Keratinocyte (primary cell): ENCODE measurements at regions not wholly inside any gene's neighbourhood (a gene's known extent, or its start where the extent isn't known, plus 50 kb on each side); places are given as distances from the start of the nearest gene placed in this dataset.

Source experiments
- DNase-seq: peaks from one replicate; pipeline ENCODE4 v3.0.0-alpha.2; 2011; ENCODE audit warnings: low read depth, missing footprints, low spot score
- FAIRE-seq: peaks from 2 replicates; lab custom pipeline; 2011; peaks lifted over from hg19 to GRCh38; lab: Jason Lieb, UNC
- H2AFZ ChIP-seq: 2 replicates; pipeline ENCODE4 v1.6.0; 2012; ENCODE audit warnings: low read length, control low read depth, inconsistent platforms; ENCODE audit not compliant: control insufficient read depth
- H3K27ac ChIP-seq: 2 replicates; pipeline ENCODE4 v1.5.1; 2011; ENCODE audit warnings: low read length; ENCODE audit not compliant: control insufficient read depth, insufficient read depth
- H3K27me3 ChIP-seq: 3 replicates; pipeline ENCODE4 v1.6.0; 2011; ENCODE audit warnings: low read length; ENCODE audit not compliant: control insufficient read depth, insufficient read depth; ENCODE audit errors: extremely low read depth
- H3K36me3 ChIP-seq, 2 experiments: 2 replicates in 1 of 2; 3 replicates in 1 of 2; pipeline ENCODE4 v1.5.1; 2011; ENCODE audit warnings: low read length in 2 of 2, mild to moderate bottlenecking in 1 of 2; ENCODE audit not compliant: control insufficient read depth in 2 of 2, insufficient read depth in 2 of 2; ENCODE audit errors: extremely low read depth in 1 of 2
- H3K4me1 ChIP-seq: 3 replicates; pipeline ENCODE4 v1.5.1; 2011; ENCODE audit warnings: low read length; ENCODE audit not compliant: control insufficient read depth, insufficient read depth; ENCODE audit errors: extremely low read depth
- H3K4me2 ChIP-seq: 3 replicates; pipeline ENCODE4 v1.6.0; 2011; ENCODE audit warnings: low read depth, low read length; ENCODE audit not compliant: control insufficient read depth, insufficient read depth; ENCODE audit errors: extremely low read depth
- H3K4me3 ChIP-seq, 3 experiments: fragments of 200-600 bp in 1 of 3; sonication (generic) in 1 of 3; 2 replicates in 2 of 3; 3 replicates in 1 of 3; pipeline ENCODE4 v1.5.1; 2011 to 2016; ENCODE audit warnings: low read length in 3 of 3, mild to moderate bottlenecking in 3 of 3, control low read depth in 2 of 3, inconsistent platforms in 1 of 3, low read depth in 1 of 3, mixed read lengths in 1 of 3, mixed run types in 1 of 3, moderate library complexity in 1 of 3; ENCODE audit not compliant: control insufficient read depth in 2 of 3, insufficient read depth in 2 of 3; ENCODE audit errors: extremely low read depth in 1 of 3
- H3K79me2 ChIP-seq: 2 replicates; pipeline ENCODE4 v1.6.0; 2012; ENCODE audit warnings: low read length; ENCODE audit not compliant: control insufficient read depth, insufficient read depth
- H3K9ac ChIP-seq: 3 replicates; pipeline ENCODE4 v1.6.0; 2011; ENCODE audit warnings: low read length; ENCODE audit not compliant: control insufficient read depth, insufficient read depth; ENCODE audit errors: extremely low read depth
- H3K9me1 ChIP-seq: 3 replicates; pipeline ENCODE4 v1.6.0; 2011; ENCODE audit warnings: low read length; ENCODE audit not compliant: control insufficient read depth, insufficient read depth; ENCODE audit errors: extremely low read depth
- H3K9me3 ChIP-seq: 2 replicates; pipeline ENCODE4 v1.5.1; 2012; ENCODE audit warnings: low read depth, low read length; ENCODE audit not compliant: control insufficient read depth
- H4K20me1 ChIP-seq: 3 replicates; pipeline ENCODE4 v1.6.0; 2011; ENCODE audit warnings: low read length; ENCODE audit not compliant: control insufficient read depth, insufficient read depth; ENCODE audit errors: extremely low read depth
- CTCF ChIP-seq, 3 experiments: IDR thresholded peaks in 1 of 3; conservative IDR thresholded peaks in 1 of 3; optimal IDR thresholded peaks in 1 of 3; 2 replicates in 2 of 3; 3 replicates in 1 of 3; pipeline versions ENCODE3 to v1.5.1; 2011; ENCODE audit warnings: low read length in 3 of 3, mild to moderate bottlenecking in 3 of 3, moderate library complexity in 2 of 3, control low read depth in 1 of 3, inconsistent platforms in 1 of 3; ENCODE audit not compliant: insufficient read depth in 2 of 3; ENCODE audit errors: extremely low read depth in 1 of 3
- EZH2 ChIP-seq: IDR thresholded peaks from one replicate; pipeline ENCODE4 v1.6.1; 2012; ENCODE audit warnings: inconsistent platforms, mild to moderate bottlenecking, low read length, moderate library complexity
- dilution Hi-C: fragments of 300-500 bp; cut with MboI; formaldehyde crosslinking; loops from one replicate; pipeline ENCODE4 v1.7.0; 2020; ENCODE audit warnings: low sequenced_read_pairs; ENCODE audit not compliant: extremely low pct_ligation_motif_present

GRCh38 chr12:41700940-41701339 lies 443.7 kb downstream of the GXYLT1 start:
- FAIRE-seq (no peak), DNase-seq (no peak)
- Histone ChIP-seq H3K4me3 (no peak overlapping the region), H3K36me3 (no peaks in the 10 kb centered on the region), H2AFZ (no peak overlapping the region), H3K4me1 (no peaks in the 10 kb centered on the region), H4K20me1 (no peaks in the 10 kb centered on the region), H3K9me3 (no peaks in the 10 kb centered on the region), H3K9ac (no peak overlapping the region), H3K79me2 (no peaks in the 10 kb centered on the region), H3K4me2 (no peak overlapping the region), H3K27ac (no peak overlapping the region), H3K27me3 (no peaks in the 10 kb centered on the region), H3K9me1 (no peaks in the 10 kb centered on the region)
- TF ChIP-seq EZH2 (no peak), CTCF (optimal IDR thresholded peaks at IDR 0.05 in 1 of 3, IDR thresholded peaks at IDR 0.05 in 1 of 3, conservative IDR thresholded peaks at IDR 0.05 in 1 of 3; ENCODE audit: extremely low read depth in 1 of 3, insufficient read depth in 2 of 3, low read length in 3 of 3) (no peak)
- dilution Hi-C loops, result no loop called here

- no peak overlapping the region for H2AFZ ChIP-seq
- no peaks in the 10 kb centered on the region for H3K9me3 ChIP-seq
- DNase-seq, result no peak
- no peak overlapping the region for H3K4me3 ChIP-seq
- dilution Hi-C loops, result no loop called here
- no peaks in the 10 kb centered on the region for H3K79me2 ChIP-seq
- no peaks in the 10 kb centered on the region for H3K4me1 ChIP-seq
- no peak overlapping the region for H3K9ac ChIP-seq
- H3K27me3 ChIP-seq, result no peaks in the 10 kb centered on the region
- no peaks in the 10 kb centered on the region for H3K9me1 ChIP-seq
- no peaks in the 10 kb centered on the region for H4K20me1 ChIP-seq
- no peak overlapping the region for H3K4me2 ChIP-seq
- no peak for FAIRE-seq
- H3K27ac ChIP-seq, result no peak overlapping the region
- no peaks in the 10 kb centered on the region for H3K36me3 ChIP-seq
- TF ChIP-seq EZH2 (no peak), CTCF (optimal IDR thresholded peaks at IDR 0.05 in 1 of 3, IDR thresholded peaks at IDR 0.05 in 1 of 3, conservative IDR thresholded peaks at IDR 0.05 in 1 of 3; ENCODE audit: extremely low read depth in 1 of 3, insufficient read depth in 2 of 3, low read length in 3 of 3) (no peak)
Measured at GRCh38 chr12:41699658-41700057, 445.0 kb downstream of the GXYLT1 start.
